HepG2 (cell line): ENCODE measurements at regions not wholly inside any gene's neighbourhood (a gene's known extent, or its start where the extent isn't known, plus 50 kb on each side); places are given as distances from the start of the nearest gene placed in this dataset.

ENCODE experiments used
- CCDC6 ChIP-seq: sonication (generic); formaldehyde crosslinking; IDR thresholded peaks from 2 replicates; pipeline ENCODE4 v1.8.1; 2022; ENCODE audit warnings: mild to moderate bottlenecking, missing genetic modification reagents, moderate library complexity
- DMTF1 ChIP-seq: sonication (generic); formaldehyde crosslinking; IDR thresholded peaks from 2 replicates; pipeline ENCODE4 v1.4.0; 2020; ENCODE audit warnings: mild to moderate bottlenecking, missing genetic modification reagents
- HNF4A ChIP-seq: sonication (generic); formaldehyde crosslinking; IDR thresholded peaks from 2 replicates; pipeline ENCODE4 v1.4.0; 2020; ENCODE audit warnings: missing genetic modification reagents
- TCF7 ChIP-seq: sonication (generic); IDR thresholded peaks from 2 replicates; pipeline ENCODE4 v1.6.1; 2016; ENCODE audit warnings: antibody characterized with exemption, low read depth
- ZNF407 ChIP-seq: sonication (generic); formaldehyde crosslinking; IDR thresholded peaks from one replicate; pipeline ENCODE4 v1.5.1; 2020; ENCODE audit warnings: mild to moderate bottlenecking, missing genetic modification reagents; ENCODE audit errors: not compliant biosample characterization
- ZNF414 ChIP-seq: sonication (generic); formaldehyde crosslinking; IDR thresholded peaks from 2 replicates; pipeline ENCODE4 v1.5.0; 2020; ENCODE audit warnings: missing genetic modification reagents
- ZNF577 ChIP-seq: sonication (generic); formaldehyde crosslinking; IDR thresholded peaks from 2 replicates; pipeline ENCODE4 v1.4.0; 2020; ENCODE audit warnings: mild to moderate bottlenecking, low read depth, missing genetic modification reagents, borderline replicate concordance
- ZNF609 ChIP-seq: sonication (generic); formaldehyde crosslinking; IDR thresholded peaks from 2 replicates; pipeline ENCODE4 v1.4.0; 2020; ENCODE audit warnings: mild to moderate bottlenecking, missing genetic modification reagents, borderline replicate concordance

- TF ChIP-seq DMTF1 (CRISPR knock-in tag) (no peak), ZNF414 (CRISPR knock-in tag) (no peak), CCDC6 (CRISPR knock-in tag) (no peak), TCF7 (peak; percentile 30; the same call in 1 of the 2 replicates), HNF4A (peak; percentile 43), ZNF407 (CRISPR knock-in tag) (no peak), ZNF577 (CRISPR knock-in tag) (no peak), ZNF609 (CRISPR knock-in tag) (no peak)
These were observed 515.5 kb upstream of the NOX3 start (continued) for GRCh38 chr6:155970876-155971708.
